MM.1S (cell line): ENCODE measurements at regions not wholly inside any gene's neighbourhood (a gene's known extent, or its start where the extent isn't known, plus 50 kb on each side); places are given as distances from the start of the nearest gene placed in this dataset.

Source experiments
- CTCF ChIP-seq: fragments of 300-600 bp; sonication (generic); IDR thresholded peaks from 2 replicates; pipeline ENCODE4 v1.5.1; 2016; ENCODE audit warnings: antibody characterized with exemption, low read length, mixed read lengths
- EZH2 ChIP-seq: fragments of 300-600 bp; sonication (generic); optimal IDR thresholded peaks from 2 replicates; pipeline ENCODE3; 2017; ENCODE audit warnings: low read depth, mild to moderate bottlenecking, antibody characterized with exemption, low read length, mixed read lengths

GRCh38 chr10:10538326-10538725 is 479.3 kb upstream of the CELF2 start:
- no peak for TF ChIP-seq CTCF
- TF ChIP-seq EZH2, result no peak
